H7 (cell line): ENCODE measurements at regions not wholly inside any gene's neighbourhood (a gene's known extent, or its start where the extent isn't known, plus 50 kb on each side); places are given as distances from the start of the nearest gene placed in this dataset.
A peak's percentile ranks its signal among the peaks of the same experiment; 100 is the strongest.

ENCODE experiments used
- DNase-seq: peaks from one replicate; pipeline ENCODE4 v3.0.0; 2012
- H3K27me3 ChIP-seq: 2 replicates; pipeline ENCODE4 v1.6.0; 2011; ENCODE audit warnings: mild to moderate bottlenecking, low read length; ENCODE audit not compliant: control insufficient read depth, insufficient read depth
- H3K36me3 ChIP-seq: replicated peaks from 2 replicates; pipeline ENCODE4 v1.5.1; 2011; ENCODE audit warnings: low read length; ENCODE audit not compliant: control insufficient read depth, insufficient read depth
- H3K4me3 ChIP-seq: 2 replicates; pipeline ENCODE4 v1.5.1; 2011; ENCODE audit warnings: low read depth, mild to moderate bottlenecking, control low read depth, low read length, moderate library complexity; ENCODE audit not compliant: insufficient read depth

DNA sequence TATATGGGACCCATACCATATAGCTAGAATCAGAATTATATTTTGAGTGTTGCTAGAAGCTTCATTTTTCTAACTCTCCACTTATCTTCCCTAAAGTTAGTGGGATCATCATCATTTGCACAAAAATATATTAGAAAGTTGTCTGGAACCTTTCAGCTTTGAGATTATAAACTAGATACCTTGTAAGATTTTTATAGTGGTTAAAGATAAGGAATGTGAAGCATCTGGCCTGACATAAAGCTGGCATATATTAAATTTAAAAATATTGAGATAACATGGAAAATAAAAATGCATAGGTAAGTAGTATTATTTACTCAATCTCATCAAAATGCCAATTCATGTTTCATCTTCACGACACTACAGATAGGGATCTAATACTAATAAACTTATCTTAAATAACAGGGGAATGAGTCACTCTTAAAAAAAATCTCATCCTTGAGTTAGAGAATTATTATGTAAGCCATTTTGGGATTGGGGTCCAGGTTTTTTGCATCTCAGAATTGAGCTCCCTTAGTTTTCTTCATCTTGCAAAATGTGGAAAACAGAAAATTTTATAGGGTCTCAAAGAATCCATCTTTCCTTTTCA lies 318.5 kb downstream of the KCNC2 start:
- no peaks in the 10 kb centered on the region for H3K36me3 ChIP-seq
- no peak for DNase-seq
- no peaks in the 10 kb centered on the region for H3K27me3 ChIP-seq
- H3K4me3 ChIP-seq = no peak overlapping the region

GRCh38 chr12:74892057-74892633 lies 317.5 kb downstream of the KCNC2 start:
- no peak for DNase-seq
- no peaks in the 10 kb centered on the region for H3K36me3 ChIP-seq
- H3K4me3 ChIP-seq = no peak overlapping the region
- no peaks in the 10 kb centered on the region for H3K27me3 ChIP-seq

DNA sequence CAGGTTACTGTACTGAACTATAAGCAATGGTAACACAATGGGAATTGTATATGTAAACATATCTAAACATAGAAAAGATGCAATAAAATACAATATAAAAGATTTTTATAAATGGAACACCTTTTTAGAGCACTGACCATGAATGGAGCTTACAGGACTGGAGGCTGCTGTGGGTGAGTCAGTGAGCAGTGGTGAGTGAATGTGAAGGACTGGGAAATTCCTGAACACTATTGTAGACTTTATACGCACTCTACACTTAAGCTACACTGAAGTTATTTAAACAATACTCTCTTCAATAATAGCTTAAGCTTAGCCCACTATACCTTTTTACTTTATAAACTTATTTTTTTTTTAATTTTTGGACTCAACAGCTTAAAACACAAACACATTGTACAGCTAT lies 313.5 kb downstream of the KCNC2 start:
- H3K27me3 ChIP-seq = no peaks in the 10 kb centered on the region
- H3K4me3 ChIP-seq = no peak overlapping the region
- no peaks in the 10 kb centered on the region for H3K36me3 ChIP-seq
- DNase-seq = no peak

- H3K4me3 ChIP-seq = no peak overlapping the region
- DNase-seq = no peak
- H3K36me3 ChIP-seq = no peaks in the 10 kb centered on the region
- H3K27me3 ChIP-seq = no peaks in the 10 kb centered on the region
Observed at GRCh38 chr12:74897425-74898211, 312.0 kb downstream of the KCNC2 start.

DNA sequence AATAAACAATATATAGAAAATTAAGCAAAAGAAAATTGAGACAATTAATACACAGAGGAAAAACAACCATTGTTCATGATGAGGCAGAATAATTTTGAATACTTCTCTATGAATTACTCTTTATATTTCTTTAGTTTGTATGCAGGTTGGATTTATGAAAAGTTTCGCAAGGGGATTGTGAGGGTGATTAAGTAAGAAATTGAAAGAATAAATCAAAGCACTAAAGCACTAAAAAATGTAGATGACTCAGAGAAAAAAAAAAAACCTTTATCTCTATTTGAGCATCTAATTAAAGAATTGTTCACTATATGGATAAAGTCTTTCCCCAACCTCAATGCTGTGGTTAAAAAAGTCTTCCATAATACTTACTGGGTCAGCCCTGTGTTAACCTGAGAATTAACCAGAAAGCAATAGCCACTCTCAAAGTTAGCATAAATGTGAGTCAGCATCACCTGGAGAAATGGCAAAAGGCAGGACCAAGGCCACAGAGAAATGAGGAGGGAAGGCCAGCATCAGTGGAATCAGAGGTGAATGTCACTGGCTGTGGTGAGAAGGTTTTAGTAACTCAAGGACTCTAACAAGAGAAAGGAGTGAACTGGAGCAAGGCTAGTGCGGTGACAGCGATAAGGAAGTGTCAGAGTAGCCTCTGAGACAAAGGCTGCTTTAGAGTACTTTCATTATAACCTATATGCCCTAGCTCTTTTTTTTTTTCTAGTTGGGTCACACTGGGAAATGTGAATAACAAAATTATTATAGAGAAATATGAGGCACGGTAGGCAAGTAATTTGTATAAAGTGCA lies 310.4 kb downstream of the KCNC2 start:
- Histone ChIP-seq H3K36me3 (no peaks in the 10 kb centered on the region), H3K27me3 (no peaks in the 10 kb centered on the region), H3K4me3 (no peak overlapping the region)
- no peak for DNase-seq

GRCh38 chr12:74900232-74900631 lies 309.4 kb downstream of the KCNC2 start:
- H3K27me3 ChIP-seq = no peaks in the 10 kb centered on the region
- no peak for DNase-seq
- no peaks in the 10 kb centered on the region for H3K36me3 ChIP-seq
- H3K4me3 ChIP-seq = no peak overlapping the region

GRCh38 chr12:74903522-74903921 lies 306.1 kb downstream of the KCNC2 start:
- peak; percentile 3 for DNase-seq

DNA sequence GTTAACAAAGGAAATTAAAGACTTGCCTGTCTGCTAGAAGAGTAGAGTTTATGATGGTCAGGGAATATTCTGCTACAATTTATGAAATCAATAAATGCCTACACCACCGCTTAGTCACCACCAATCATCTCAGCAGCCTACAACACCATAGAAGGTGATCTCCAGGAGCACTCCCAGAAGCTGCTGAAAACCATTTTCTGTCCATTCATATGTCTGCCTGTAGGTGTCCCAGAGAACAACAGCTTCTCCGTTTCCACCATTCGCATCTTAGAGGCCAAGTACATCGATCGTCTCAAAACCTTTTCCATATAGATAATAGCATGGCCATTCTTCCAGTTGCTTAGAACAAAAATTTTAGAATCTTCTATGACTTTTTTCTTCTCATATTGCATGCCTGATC lies 303.4 kb downstream of the KCNC2 start:
- no peaks in the 10 kb centered on the region for H3K36me3 ChIP-seq
- no peak overlapping the region for H3K4me3 ChIP-seq
- no peaks in the 10 kb centered on the region for H3K27me3 ChIP-seq
- DNase-seq = no peak

More at GRCh38 chr12:74903522-74903921, 306.1 kb downstream of the KCNC2 start:
- Histone ChIP-seq H3K36me3 (no peaks in the 10 kb centered on the region), H3K4me3 (no peak overlapping the region), H3K27me3 (no peaks in the 10 kb centered on the region)

DNA sequence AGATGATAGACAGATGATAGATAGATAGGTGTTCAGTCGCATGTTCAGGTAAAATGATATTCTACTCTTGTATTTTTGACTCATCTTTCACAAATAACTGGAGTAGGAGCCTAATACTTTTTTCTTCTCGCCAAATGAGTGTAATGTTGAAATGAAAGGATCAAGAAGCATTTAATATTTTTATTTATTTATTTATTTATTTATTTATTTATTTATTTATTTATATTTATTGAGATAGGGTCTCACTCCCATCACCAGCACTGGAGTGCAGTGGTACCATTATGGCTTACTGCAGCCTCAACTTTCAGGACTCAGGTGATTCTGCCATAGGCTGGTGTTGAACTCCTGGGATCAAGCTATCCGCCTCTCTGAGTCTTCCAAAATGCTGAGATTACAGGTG lies 298.8 kb downstream of the KCNC2 start:
- DNase-seq = no peak
- no peaks in the 10 kb centered on the region for H3K36me3 ChIP-seq
- no peak overlapping the region for H3K4me3 ChIP-seq
- H3K27me3 ChIP-seq = no peaks in the 10 kb centered on the region

GRCh38 chr12:74914378-74914777 lies 295.3 kb downstream of the KCNC2 start:
- Histone ChIP-seq H3K36me3 (no peaks in the 10 kb centered on the region), H3K27me3 (no peaks in the 10 kb centered on the region), H3K4me3 (no peak overlapping the region)
- DNase-seq = no peak

DNA sequence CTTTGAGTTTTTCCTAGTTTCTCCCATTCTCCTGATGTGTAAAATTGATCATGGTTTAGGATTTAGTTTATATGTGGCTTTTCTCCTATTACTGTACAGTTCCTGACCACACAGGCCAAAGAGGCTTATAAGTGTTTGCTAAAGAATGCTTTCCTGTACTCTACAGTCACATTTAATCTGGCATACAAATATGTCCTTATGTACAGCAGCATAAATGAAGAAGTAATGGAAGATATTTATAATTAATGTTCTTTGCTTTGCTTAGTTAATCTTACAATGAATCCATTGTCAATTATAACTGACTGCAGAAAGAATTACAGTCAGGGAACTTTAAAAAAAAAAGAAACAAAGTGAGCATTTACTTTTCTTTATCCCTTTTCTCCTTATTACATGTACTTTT lies 293.9 kb downstream of the KCNC2 start:
- Histone ChIP-seq H3K4me3 (no peak overlapping the region), H3K36me3 (no peaks in the 10 kb centered on the region), H3K27me3 (no peaks in the 10 kb centered on the region)

GRCh38 chr12:74917743-74918142 lies 291.9 kb downstream of the KCNC2 start:
- H3K36me3 ChIP-seq = no peaks in the 10 kb centered on the region
- H3K4me3 ChIP-seq = no peak overlapping the region
- no peaks in the 10 kb centered on the region for H3K27me3 ChIP-seq
- DNase-seq = no peak

More for the DNA sequence above, 293.9 kb downstream of the KCNC2 start:
- DNase-seq = no peak

DNA sequence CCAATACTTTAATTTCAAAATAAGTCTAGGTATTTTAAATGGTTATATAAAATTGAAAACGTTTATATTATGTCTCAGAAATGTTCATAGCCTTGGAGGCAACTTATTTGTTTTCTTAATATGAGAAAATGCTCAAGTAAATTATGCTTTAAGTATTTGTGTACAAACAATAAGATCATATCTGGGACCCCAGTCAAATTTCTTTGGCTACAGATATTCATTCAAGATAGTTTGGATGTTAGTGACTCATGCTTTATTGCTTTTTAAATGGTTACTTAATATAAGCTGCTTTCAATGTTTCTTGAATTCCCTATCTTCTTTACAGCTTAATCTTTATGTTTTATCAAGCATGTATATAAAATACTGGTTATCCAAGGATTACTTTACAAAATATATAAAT lies 291.3 kb downstream of the KCNC2 start:
- Histone ChIP-seq H3K4me3 (no peak overlapping the region), H3K36me3 (no peaks in the 10 kb centered on the region), H3K27me3 (no peaks in the 10 kb centered on the region)
- no peak for DNase-seq

- Histone ChIP-seq H3K36me3 (no peaks in the 10 kb centered on the region), H3K4me3 (no peak overlapping the region), H3K27me3 (no peaks in the 10 kb centered on the region)
- DNase-seq = no peak
Observed at GRCh38 chr12:74922117-74922516, 287.5 kb downstream of the KCNC2 start.

GRCh38 chr12:74922642-74923041 lies 287.0 kb downstream of the KCNC2 start:
- no peak for DNase-seq
- no peaks in the 10 kb centered on the region for H3K27me3 ChIP-seq

More at GRCh38 chr12:74922642-74923041, 287.0 kb downstream of the KCNC2 start:
- Histone ChIP-seq H3K4me3 (no peak overlapping the region), H3K36me3 (no peaks in the 10 kb centered on the region)
